Glutamatergic neuron (in vitro differentiated cells): ENCODE measurements at regions not wholly inside any gene's neighbourhood (a gene's known extent, or its start where the extent isn't known, plus 50 kb on each side); places are given as distances from the start of the nearest gene placed in this dataset.

Source experiments
- DNase-seq: peaks from one replicate; pipeline ENCODE4 v3.0.0; 2022
- H3K27ac Mint-ChIP-seq: one replicate; pipeline ENCODE4 v1.8.0; 2020; ENCODE audit warnings: mild to moderate bottlenecking, mixed read lengths, inconsistent platforms; ENCODE audit not compliant: unreplicated experiment
- H3K27me3 Mint-ChIP-seq: one replicate; pipeline ENCODE4 v1.8.0; 2020; ENCODE audit warnings: mild to moderate bottlenecking, moderate library complexity, mixed read lengths, inconsistent platforms; ENCODE audit not compliant: unreplicated experiment
- H3K36me3 Mint-ChIP-seq: one replicate; pipeline ENCODE4 v1.8.0; 2020; ENCODE audit warnings: mild to moderate bottlenecking, mixed read lengths, inconsistent platforms; ENCODE audit not compliant: unreplicated experiment
- H3K4me1 Mint-ChIP-seq: one replicate; pipeline ENCODE4 v1.8.0; 2020; ENCODE audit warnings: mild to moderate bottlenecking, low read depth, mixed read lengths, inconsistent platforms; ENCODE audit not compliant: unreplicated experiment
- H3K4me3 Mint-ChIP-seq: one replicate; pipeline ENCODE4 v1.8.0; 2020; ENCODE audit warnings: mild to moderate bottlenecking, mixed read lengths, inconsistent platforms; ENCODE audit not compliant: unreplicated experiment
- H3K9me3 Mint-ChIP-seq: one replicate; pipeline ENCODE4 v1.8.0; 2020; ENCODE audit warnings: mild to moderate bottlenecking, moderate library complexity, mixed read lengths, inconsistent platforms; ENCODE audit not compliant: unreplicated experiment
- CTCF ChIP-seq: fragments of 200-600 bp; sonication (generic); IDR thresholded peaks from one replicate; pipeline ENCODE4 v1.5.0; 2021; ENCODE audit not compliant: partially characterized antibody, unreplicated experiment

DNA sequence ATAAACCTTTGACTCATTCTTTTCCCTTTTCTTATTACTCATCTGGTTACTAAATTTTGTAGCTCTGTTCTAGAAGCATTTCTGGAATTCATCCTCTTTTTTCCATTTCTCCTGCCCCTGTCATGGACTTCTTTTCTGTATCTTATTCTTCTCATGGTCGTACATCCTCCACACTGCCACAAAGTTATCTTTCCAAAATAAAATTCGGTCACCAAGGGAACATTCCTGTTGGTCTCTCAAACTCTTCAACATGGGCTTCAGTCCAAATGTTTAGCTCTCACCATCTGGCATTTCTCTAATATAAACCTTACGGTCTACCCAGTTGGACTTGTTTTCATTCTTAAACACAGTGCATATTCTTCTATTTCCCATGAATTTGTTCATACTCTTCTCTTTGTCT is 428.8 kb upstream of the ID4 start:
- Mint-ChIP-seq H3K9me3 (peaks cover 4% of the 10 kb centered on the region), H3K27me3 (no peaks in the 10 kb centered on the region), H3K4me3 (no peak overlapping the region), H3K27ac (no peak overlapping the region), H3K4me1 (no peaks in the 10 kb centered on the region), H3K36me3 (no peaks in the 10 kb centered on the region)
- DNase-seq, result no peak
- TF ChIP-seq CTCF, result no peak

DNA sequence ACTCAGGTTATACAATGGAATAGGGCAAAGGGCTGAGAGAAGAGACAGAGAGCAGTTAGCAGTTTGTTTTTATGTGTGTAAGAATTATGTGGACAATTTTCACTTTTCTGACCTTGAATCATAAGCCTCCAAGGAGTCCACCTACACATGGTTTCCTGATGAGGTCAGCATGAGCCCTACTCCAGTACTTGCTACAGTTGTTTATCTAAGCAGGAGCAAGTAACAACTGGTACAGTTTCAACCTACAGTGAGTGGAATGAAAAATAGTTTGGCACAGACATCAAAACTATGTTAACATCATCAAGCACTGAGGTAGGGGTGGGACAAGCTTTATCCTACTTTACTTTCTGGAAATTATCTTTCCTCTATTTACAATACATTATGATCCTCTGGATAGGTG is 426.7 kb upstream of the ID4 start:
- DNase-seq, result no peak
- Mint-ChIP-seq H3K4me1 (no peaks in the 10 kb centered on the region), H3K36me3 (no peaks in the 10 kb centered on the region), H3K27me3 (no peaks in the 10 kb centered on the region), H3K27ac (no peak overlapping the region), H3K4me3 (no peak overlapping the region), H3K9me3 (no peaks in the 10 kb centered on the region)
- TF ChIP-seq CTCF, result no peak

DNA sequence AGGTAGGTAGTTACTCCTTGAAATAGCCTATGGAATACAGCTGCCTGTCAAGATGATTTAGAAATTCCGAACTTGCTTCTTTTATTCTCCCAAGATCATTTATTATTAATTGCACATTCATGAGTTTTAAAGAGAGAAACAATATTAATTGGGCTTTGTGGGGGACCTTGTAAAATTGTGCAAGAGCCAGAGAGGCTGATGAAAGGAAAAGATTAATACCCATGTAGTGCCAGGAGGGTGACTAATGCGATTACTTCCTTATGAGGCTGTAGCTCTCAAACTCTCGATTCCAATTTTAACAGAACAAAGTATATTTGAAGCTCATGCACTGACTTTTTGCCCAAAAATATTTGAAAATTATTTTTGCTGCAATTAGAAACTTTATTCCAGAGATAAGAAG is 423.8 kb upstream of the ID4 start:
- no peak overlapping the region for H3K27ac Mint-ChIP-seq
- H3K4me3 Mint-ChIP-seq, result no peak overlapping the region
- no peaks in the 10 kb centered on the region for H3K36me3 Mint-ChIP-seq
- no peaks in the 10 kb centered on the region for H3K9me3 Mint-ChIP-seq
- H3K27me3 Mint-ChIP-seq, result no peaks in the 10 kb centered on the region
- no peak for DNase-seq
- H3K4me1 Mint-ChIP-seq, result no peaks in the 10 kb centered on the region
- no peak for TF ChIP-seq CTCF

DNA sequence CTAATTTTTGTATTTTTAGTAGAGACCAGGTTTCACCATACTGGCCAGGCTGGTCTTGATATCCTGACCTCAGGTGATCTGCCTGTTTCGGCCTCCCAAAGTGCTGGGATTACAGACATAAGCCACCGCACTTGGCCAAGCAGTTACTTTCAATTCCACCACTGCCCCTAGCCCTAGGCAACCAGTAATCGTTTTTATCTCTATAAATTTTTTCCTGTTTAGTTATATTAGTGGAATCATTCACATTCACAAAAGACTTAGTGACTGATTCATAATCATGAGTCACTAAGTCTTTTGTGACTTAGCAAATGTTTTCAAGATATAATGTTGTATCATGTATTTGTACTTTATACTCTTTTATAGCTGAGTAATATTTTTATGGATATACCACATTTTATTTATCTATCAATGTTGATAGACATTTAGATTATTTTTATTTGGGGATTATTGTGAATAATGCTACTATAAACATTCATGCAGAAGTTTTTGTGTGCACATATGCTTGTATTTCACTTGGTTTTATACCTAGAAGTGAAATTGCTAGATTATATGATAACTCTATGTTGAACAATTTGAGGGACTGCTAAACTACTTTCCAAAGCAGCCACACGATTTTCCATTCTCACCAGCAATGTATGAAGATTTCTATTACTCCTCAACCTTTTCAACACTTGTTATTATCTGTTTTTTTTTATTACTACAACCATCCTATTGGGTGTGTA is 421.4 kb upstream of the ID4 start:
- Mint-ChIP-seq H3K27me3 (no peaks in the 10 kb centered on the region), H3K27ac (no peak overlapping the region), H3K36me3 (no peaks in the 10 kb centered on the region), H3K4me3 (no peak overlapping the region), H3K9me3 (no peaks in the 10 kb centered on the region), H3K4me1 (no peaks in the 10 kb centered on the region)
- TF ChIP-seq CTCF, result no peak
- DNase-seq, result no peak

DNA sequence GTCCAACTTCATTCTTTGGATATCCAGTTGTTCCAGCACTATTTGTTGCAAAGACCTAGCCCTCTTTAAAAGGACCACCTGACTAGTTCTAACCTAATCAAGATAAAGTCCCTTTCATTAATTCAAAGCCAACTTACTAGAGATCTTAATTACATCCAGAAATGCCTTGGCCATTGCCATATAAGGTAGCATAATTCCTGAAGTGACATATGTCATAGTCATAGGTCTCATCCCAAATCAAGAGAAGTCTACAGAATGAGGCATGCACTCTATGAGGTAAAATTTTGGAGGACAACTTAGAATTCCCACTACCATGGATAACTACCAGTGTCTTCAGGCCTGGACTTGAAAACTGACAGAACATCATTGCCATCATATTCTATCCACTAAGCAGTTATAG is 420.4 kb upstream of the ID4 start:
- no peak overlapping the region for H3K4me3 Mint-ChIP-seq
- no peaks in the 10 kb centered on the region for H3K4me1 Mint-ChIP-seq
- no peaks in the 10 kb centered on the region for H3K36me3 Mint-ChIP-seq
- no peaks in the 10 kb centered on the region for H3K9me3 Mint-ChIP-seq
- no peak overlapping the region for H3K27ac Mint-ChIP-seq
- TF ChIP-seq CTCF, result no peak
- DNase-seq, result no peak
- no peaks in the 10 kb centered on the region for H3K27me3 Mint-ChIP-seq
